Stomach (tissue), 8 donors: ENCODE measurements at regions not wholly inside any gene's neighbourhood (a gene's known extent, or its start where the extent isn't known, plus 50 kb on each side); places are given as distances from the start of the nearest gene placed in this dataset.

ENCODE experiments used
- DNase-seq, 2 donors: peaks; one replicate each; pipeline versions ENCODE4 v3.0.0 to v3.0.0-alpha.2; 2013 to 2019
- H3K27ac ChIP-seq, 5 donors: fragments of 200-600 bp in 4 of 5; sonication (generic) in 4 of 5; one replicate each; pipeline ENCODE4 v1.5.1; 2013 to 2019; ENCODE audit warnings: mild to moderate bottlenecking in 1 of 5, moderate library complexity in 1 of 5
- H3K27me3 ChIP-seq, 3 donors: fragments of 200-600 bp; sonication (generic); one replicate each; pipeline ENCODE4 v1.5.1; 2017 to 2019; ENCODE audit warnings: mixed run types in 1 of 3
- H3K36me3 ChIP-seq, 4 donors: fragments of 200-600 bp; sonication (generic); 1 replicate in 3 of 4; 2 replicates in 1 of 4; pipeline ENCODE4 v1.5.1; 2016 to 2019
- H3K4me1 ChIP-seq, 4 donors: fragments of 200-600 bp; sonication (generic); one replicate each; pipeline ENCODE4 v1.5.1; 2016 to 2019
- H3K4me3 ChIP-seq, 4 donors: fragments of 200-600 bp; sonication (generic) in 3 of 4; one replicate each; pipeline ENCODE4 v1.5.1; 2016 to 2019; ENCODE audit warnings: mild to moderate bottlenecking in 1 of 4
- H3K9me3 ChIP-seq, 4 donors: fragments of 200-600 bp; sonication (generic); one replicate each; pipeline ENCODE4 v1.5.1; 2016 to 2019
- EP300 ChIP-seq: sonication (generic); formaldehyde crosslinking; IDR thresholded peaks from one replicate; pipeline ENCODE4 v1.6.1; 2017; ENCODE audit warnings: antibody characterized with exemption
- POLR2A ChIP-seq, 4 donors: fragments of 450-650 bp; IDR thresholded peaks; one replicate each; pipeline ENCODE4 v1.6.1; 2016; ENCODE audit warnings: antibody characterized with exemption in 4 of 4, control low read depth in 2 of 4, mild to moderate bottlenecking in 1 of 4, moderate library complexity in 1 of 4
- POLR2AphosphoS5 ChIP-seq, 3 donors: sonication (generic); formaldehyde crosslinking; IDR thresholded peaks; one replicate each; pipeline ENCODE4 v1.6.1; 2016; ENCODE audit warnings: antibody characterized with exemption in 3 of 3
- WGBS, 5 donors: extraction: QIAGEN DNeasy Blood & Tissue Kit in 3 of 5; methylation state at CpG; one replicate each; pipeline versions ENCODE4 v1.1.5 to v1.1.7; 2013 to 2018; 5-methylcytosine and 5-hydroxymethylcytosine counted together
- intact Hi-C: fragments of 100-400 bp; cut with DNase I; formaldehyde crosslinking; loops from one replicate; pipeline ENCODE4 v1.15.1; 2023; ENCODE audit warnings: low total_unique reads
- TF ChIP-seq, protein P1 (sequence below), 7 experiments: fragments of 450-650 bp in 4 of 7; fragments of 200-600 bp in 3 of 7; sonication (generic) in 3 of 7; IDR thresholded peaks; one replicate each; pipeline ENCODE4 v1.5.1; 2016 to 2019; ENCODE audit warnings: antibody characterized with exemption in 7 of 7, control low read depth in 2 of 7, mild to moderate bottlenecking in 1 of 7
- donor health status: healthy with polysubstance abuse.
- donor health status: Bipolar disorder and iron deficiency.
- donor health status: healthy.

DNA sequence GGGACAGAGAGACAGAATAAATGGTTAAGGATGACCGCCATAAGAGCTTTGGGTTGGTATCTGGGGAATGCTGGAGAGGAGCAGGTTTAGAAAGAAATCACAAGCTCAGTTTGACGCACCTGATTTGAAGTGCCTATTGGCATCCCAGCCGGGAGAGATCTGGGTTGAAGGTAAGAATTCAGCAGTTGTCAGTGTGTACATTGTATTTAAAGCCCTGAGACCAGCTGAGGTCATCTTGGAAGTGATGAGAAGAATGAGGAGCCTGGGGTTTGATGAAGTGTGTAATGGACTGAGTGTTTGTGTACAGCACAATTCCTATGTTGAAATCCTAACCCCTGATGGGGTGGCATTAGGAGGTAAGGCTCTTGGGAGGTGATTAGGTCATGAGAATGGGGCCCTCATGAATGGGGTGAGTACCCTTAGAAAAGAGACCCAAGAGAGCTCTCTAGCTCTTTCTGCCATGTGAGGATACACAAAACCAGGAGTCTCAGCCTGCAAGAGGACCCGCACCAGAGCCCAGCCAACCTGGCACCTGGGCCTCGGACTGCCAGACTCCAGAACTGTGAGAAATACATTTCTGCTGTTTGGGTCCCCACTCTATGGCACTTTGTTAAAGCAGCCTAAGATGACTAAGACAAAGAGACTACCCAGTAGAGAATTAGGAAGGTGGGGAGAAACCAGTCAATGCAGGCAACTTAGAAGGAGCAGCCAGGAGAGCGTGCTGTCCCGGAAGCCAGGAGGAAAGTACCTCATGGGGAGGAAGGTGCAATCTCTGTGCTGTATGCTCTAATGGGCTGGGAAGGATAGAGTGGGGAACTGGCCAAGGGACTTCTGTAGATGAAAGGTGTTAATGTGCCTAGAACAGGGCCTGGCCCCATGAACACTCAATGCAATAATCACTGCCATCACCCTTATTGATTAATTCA, 133.7 kb upstream of the SLC24A3 start:
- Histone ChIP-seq H3K4me3 (no peak overlapping the region), H3K27me3 (peaks cover 0 to 4% (median 0%) of the 10 kb centered on the region in 3 donors), H3K27ac (no peak overlapping the region), H3K9me3 (no peaks in the 10 kb centered on the region), H3K36me3 (no peaks in the 10 kb centered on the region), H3K4me1 (no peaks in the 10 kb centered on the region)
- intact Hi-C loops = no loop called here
- DNase-seq = no peak
- TF ChIP-seq, protein P1, sequence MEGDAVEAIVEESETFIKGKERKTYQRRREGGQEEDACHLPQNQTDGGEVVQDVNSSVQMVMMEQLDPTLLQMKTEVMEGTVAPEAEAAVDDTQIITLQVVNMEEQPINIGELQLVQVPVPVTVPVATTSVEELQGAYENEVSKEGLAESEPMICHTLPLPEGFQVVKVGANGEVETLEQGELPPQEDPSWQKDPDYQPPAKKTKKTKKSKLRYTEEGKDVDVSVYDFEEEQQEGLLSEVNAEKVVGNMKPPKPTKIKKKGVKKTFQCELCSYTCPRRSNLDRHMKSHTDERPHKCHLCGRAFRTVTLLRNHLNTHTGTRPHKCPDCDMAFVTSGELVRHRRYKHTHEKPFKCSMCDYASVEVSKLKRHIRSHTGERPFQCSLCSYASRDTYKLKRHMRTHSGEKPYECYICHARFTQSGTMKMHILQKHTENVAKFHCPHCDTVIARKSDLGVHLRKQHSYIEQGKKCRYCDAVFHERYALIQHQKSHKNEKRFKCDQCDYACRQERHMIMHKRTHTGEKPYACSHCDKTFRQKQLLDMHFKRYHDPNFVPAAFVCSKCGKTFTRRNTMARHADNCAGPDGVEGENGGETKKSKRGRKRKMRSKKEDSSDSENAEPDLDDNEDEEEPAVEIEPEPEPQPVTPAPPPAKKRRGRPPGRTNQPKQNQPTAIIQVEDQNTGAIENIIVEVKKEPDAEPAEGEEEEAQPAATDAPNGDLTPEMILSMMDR (IDR thresholded peaks at IDR 0.05) = no peak
- TF ChIP-seq POLR2A (IDR thresholded peaks at IDR 0.05) = no peak
- TF ChIP-seq POLR2AphosphoS5 (IDR thresholded peaks at IDR 0.05) = no peak
- no peak for TF ChIP-seq EP300
- 87 to 93% (median 90%) methylated on average over 7 of the region's 7 CpGs for WGBS, 5 donors

DNA sequence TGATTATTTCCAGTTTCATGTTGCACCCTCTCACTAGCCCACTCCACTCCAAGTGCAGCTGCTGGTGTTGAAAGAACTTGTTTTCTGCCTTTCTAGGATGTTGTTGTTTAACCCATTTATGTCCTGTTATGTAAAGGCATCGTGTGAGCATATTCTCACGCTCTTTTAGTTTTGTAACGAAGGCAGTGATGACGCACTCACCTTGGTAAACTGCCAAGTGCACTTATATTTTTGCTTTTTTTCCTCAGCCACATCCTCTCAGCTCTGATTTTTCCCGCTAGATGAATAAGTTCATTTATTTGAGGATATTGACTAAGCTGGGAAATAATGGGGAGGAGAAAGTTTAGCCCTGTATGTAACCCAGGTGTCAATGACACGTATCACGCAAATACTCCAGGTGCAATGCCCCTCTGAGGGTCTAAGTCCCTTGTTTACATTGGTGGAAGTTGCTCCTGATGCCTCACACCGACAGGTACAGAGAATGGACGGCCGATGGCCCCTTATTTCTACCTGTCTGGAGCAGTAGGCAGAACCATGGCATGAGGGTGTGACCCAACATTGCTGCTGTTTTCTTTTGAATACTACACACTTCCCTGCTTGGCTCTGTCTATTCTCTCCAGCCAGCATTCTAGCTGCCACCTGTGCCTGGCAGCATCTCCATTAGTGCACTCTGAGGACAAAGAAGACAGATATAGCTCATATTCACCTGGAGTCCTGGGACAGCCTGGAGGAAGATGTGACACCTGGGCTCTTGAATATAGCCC, 132.7 kb upstream of the SLC24A3 start:
- Histone ChIP-seq H3K4me1 (no peaks in the 10 kb centered on the region), H3K9me3 (no peaks in the 10 kb centered on the region), H3K27ac (no peak overlapping the region), H3K36me3 (no peaks in the 10 kb centered on the region), H3K4me3 (no peak overlapping the region), H3K27me3 (peaks cover 0 to 4% (median 0%) of the 10 kb centered on the region in 3 donors)
- peak in 1 of 2 donors; percentile 43 for DNase-seq
- TF ChIP-seq EP300 (no peak), POLR2AphosphoS5 (IDR thresholded peaks at IDR 0.05) (no peak), POLR2A (IDR thresholded peaks at IDR 0.05) (no peak)
- TF ChIP-seq, protein P1 (IDR thresholded peaks at IDR 0.05) = no peak
- intact Hi-C loops = no loop called here
- WGBS, 5 donors = 69 to 80% (median 78%) methylated on average over 9 to 10 of the region's 10 CpGs

DNA sequence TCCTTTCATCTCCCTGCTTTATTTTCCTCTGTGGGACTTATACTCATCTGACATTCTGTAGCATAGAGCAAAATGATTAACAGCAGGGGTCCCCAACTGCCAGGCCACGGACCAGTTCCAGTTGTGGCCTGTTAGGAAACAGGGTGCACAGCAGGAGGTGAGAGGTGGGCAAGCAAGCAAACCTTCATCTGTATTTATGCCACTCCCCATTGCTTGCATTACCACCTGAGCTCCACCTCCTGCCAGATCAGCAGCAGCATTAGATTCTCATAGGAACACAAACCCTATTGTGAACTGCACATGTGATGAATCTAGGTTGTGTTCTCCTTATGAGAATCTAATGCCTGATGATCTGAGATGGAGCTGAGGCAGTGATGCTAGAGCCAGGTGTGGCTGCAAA, 130.5 kb upstream of the SLC24A3 start:
- TF ChIP-seq, protein P1 (IDR thresholded peaks at IDR 0.05) = no peak
- no peak for TF ChIP-seq EP300
- no peak for TF ChIP-seq POLR2A (IDR thresholded peaks at IDR 0.05)
- no peak for TF ChIP-seq POLR2AphosphoS5 (IDR thresholded peaks at IDR 0.05)
- H3K27me3 ChIP-seq = peaks cover 0 to 4% (median 0%) of the 10 kb centered on the region in 3 donors
- no peaks in the 10 kb centered on the region for H3K4me1 ChIP-seq
- no peak overlapping the region for H3K4me3 ChIP-seq
- no peak overlapping the region for H3K27ac ChIP-seq
- intact Hi-C loops = no loop called here
- WGBS, 5 donors = 55 to 79% (median 72%) methylated on average over 1 of the region's 1 CpG
- H3K36me3 ChIP-seq = no peaks in the 10 kb centered on the region
- DNase-seq = no peak
- no peaks in the 10 kb centered on the region for H3K9me3 ChIP-seq

DNA sequence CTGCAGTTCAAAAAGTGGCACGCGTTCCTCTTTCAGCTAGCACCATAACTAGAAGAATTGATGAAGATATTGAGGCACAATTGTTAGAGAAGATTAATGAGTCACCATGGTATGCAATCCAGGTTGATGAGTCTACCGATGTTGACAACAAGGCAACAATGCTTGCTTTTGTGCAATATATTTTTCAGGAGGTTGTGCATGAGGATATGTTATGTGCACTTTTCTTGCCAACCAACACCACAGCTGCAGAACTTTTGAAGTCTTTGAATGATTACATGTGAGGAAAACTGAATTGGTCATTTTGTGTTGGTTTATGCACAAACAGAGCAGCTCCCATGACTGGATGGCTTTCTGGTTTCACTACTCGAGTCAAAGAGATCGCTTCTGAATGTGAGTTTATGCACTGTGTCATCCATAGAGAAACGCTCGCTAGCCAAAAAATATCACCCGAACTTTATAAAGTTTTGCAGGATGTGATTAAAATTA, 129.3 kb upstream of the SLC24A3 start:
- intact Hi-C loops = no loop called here

More for the DNA sequence above, 129.3 kb upstream of the SLC24A3 start:
- H3K9me3 ChIP-seq = no peaks in the 10 kb centered on the region
- no peaks in the 10 kb centered on the region for H3K36me3 ChIP-seq
- TF ChIP-seq POLR2A (IDR thresholded peaks at IDR 0.05) (no peak), POLR2AphosphoS5 (IDR thresholded peaks at IDR 0.05) (no peak), EP300 (no peak)
- TF ChIP-seq, protein P1 (IDR thresholded peaks at IDR 0.05) = no peak
- H3K27me3 ChIP-seq = peaks cover 0 to 4% (median 0%) of the 10 kb centered on the region in 3 donors
- no peaks in the 10 kb centered on the region for H3K4me1 ChIP-seq
- no peak overlapping the region for H3K27ac ChIP-seq
- H3K4me3 ChIP-seq = no peak overlapping the region
- 81 to 90% (median 82%) methylated on average over 8 of the region's 8 CpGs for WGBS, 5 donors
- no peak for DNase-seq
